ENCODE measurements at regions not wholly inside any gene's neighbourhood (a gene's known extent, or its start where the extent isn't known, plus 50 kb on each side); places are given as distances from the start of the nearest gene placed in this dataset.

GRCh38 chr13:104318121-104318520 lies 1251.9 kb upstream of the SLC10A2 start:
- no peak for DNase-seq (ENCODE audit: low spot score)

GRCh38 chr13:104315606-104316005 lies 1249.4 kb upstream of the SLC10A2 start:
- DNase-seq (ENCODE audit: low spot score) = no peak

DNA sequence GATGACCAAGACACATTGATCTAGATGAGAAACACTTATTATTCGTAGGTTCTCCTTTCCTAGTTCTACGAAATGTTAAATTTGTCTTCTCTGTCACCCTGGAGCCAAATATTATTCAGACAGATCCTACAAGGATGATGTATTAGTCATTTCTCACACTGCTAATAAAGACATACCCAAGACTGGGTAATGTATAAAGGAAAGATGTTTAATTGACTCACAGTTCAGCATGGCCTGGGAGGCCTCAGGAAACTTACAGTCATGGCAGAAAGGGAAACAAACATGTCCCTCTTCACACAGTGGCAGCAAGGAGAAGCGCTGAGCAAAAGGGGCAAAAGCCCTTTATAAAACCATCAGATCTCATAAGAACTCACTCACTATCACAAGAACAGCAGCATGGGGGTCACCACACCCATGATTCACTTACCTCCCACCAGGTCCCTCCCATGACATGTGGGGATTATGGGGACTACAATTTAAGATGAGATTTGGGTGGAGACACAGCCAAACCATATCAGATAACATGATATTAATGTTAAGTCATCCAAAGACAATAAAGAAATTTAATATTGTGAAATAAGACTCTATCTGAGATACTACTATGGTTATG lies 1248.8 kb upstream of the SLC10A2 start:
- DNase-seq (ENCODE audit: low spot score) = no peak

GRCh38 chr13:104314321-104314720 lies 1248.1 kb upstream of the SLC10A2 start:
- DNase-seq (ENCODE audit: low spot score) = no peak

DNA sequence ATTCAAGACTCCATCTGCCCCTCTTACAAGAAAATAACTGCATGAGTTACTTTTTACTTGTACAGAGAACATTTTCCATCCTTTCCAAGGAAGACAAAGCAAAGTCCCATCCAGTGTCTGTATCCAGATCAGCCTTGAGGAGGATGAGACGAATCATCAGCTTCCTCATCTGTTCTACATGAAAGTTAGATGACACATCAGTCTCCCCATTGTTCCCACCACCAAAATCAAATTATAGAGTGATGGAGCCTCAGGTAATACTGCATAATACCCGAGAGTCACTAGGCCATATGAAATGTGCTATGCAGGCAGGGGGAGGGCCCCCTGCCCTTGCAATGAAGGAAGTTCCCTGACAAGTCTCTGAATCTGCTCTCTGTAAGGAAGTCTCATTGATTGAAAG lies 1244.6 kb upstream of the SLC10A2 start:
- no peak for DNase-seq (ENCODE audit: low spot score)

DNA sequence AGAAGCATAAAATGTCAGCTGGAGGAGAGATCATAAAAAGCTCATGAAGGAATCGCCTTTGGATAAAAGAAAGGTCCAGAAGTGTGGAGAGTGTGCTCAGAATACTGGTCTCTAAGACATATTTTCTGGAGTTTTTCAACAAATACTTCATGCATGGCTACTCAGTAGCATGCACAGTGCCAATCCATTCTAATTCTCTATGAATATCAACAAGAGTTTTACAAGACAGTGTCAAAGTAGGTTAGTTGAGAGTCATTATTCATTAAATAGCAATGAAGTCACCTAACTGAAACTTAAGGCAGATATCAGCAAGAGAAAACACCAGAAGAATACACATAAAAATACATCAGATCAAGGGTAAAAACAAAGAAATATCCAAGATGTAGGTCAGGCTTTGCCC lies 1243.2 kb upstream of the SLC10A2 start:
- no peak for DNase-seq (ENCODE audit: low spot score)

GRCh38 chr13:104301171-104301975 lies 1235.2 kb upstream of the SLC10A2 start:
- no peak for DNase-seq (ENCODE audit: low spot score)

DNA sequence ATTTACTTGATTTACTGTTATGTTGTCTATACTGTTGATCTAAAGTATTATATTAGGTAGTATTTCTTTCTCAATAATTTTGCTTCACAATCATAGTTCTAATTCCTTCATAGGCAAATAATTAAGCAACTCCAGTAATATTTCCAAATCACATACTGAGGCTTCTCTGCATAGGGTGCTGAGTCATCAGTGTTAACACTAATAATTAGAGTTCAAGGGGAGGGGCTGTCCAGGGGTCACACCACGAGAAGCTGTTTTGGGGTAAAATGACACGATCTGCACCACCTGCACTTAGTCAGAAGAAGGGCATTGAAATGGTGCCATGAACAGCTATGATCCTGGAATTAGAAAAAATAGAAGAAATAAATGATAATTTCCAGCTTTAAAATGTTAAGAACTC lies 1230.9 kb upstream of the SLC10A2 start:
- no peak for DNase-seq (ENCODE audit: low spot score)

DNA sequence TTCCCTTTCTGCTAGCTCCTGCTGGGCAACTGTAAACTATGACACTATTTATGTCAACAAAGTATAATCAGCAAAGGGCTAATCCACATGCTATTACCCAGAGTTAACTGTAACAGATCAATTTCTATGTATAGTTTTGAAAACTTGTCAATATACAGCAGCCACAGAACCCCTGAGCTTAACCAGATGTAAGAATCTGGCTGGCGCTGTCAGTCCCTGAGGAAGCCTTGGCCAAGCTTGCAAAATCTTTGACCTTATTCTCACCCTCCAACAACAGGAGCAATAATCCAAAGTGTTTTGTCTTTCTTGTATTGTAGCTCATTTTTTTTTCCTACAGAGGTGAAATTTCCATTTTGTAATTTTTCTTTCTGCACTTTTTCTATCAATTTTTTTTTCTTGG lies 1230.1 kb upstream of the SLC10A2 start:
- DNase-seq (ENCODE audit: low spot score) = no peak

DNA sequence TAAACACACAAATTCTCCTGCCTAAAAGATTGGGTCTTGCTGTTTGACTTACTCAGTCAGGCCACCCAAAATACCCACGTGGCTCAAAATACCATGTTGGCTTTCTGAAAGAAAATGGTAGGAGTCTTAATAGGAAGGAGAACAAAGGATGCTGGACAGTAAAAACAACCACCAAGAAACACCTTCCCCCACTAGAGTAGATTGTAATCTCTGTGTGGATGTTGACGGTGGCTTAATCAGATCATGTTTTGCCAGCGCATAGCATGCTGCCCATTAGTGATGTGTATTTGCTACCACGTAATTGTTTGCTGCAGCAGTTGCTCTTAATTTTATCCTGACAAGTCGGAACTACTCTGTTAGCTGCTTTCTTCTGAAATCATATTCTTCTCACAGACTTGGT lies 1229.3 kb upstream of the SLC10A2 start:
- no peak for DNase-seq (ENCODE audit: low spot score)

GRCh38 chr13:104289400-104289799 lies 1223.2 kb upstream of the SLC10A2 start:
- no peak for DNase-seq (ENCODE audit: low spot score)

- no peak for DNase-seq (ENCODE audit: low spot score)
Observed at GRCh38 chr13:104288496-104288895, 1222.3 kb upstream of the SLC10A2 start.

DNA sequence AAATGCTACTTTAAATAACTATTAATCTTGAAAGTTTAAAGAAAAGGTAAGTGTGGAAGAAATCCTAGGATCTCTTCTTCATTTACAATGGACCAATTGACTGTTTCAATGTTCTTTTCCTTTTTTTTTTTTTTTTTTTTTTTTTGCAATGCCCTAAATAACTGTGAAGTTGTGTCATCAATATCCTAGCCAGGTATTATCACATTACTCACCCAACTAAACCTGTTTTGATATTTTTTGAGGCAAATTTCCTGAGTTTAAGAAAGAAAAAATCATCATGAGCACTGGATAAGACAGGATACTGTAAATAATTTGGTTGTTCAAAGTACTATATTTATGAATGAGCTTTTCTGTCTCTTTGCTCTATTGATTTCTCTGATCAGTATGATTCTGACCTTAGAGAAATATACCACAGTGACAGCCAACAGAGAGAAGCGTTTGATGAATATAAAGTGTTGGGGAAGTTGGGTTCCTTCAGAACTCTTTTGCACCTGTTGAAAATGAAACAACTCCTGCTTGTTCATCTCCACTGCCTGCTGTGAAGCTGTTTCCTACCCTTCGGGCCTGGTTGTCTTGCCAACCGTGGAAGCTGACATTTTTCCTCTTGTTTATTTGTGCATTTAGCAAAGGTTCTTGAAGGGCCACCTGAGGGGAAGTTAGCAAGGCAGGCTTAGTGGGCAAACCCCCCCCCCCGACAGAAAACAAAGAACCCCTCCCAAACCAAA lies 1220.5 kb upstream of the SLC10A2 start:
- no peak for DNase-seq (ENCODE audit: low spot score)

DNA sequence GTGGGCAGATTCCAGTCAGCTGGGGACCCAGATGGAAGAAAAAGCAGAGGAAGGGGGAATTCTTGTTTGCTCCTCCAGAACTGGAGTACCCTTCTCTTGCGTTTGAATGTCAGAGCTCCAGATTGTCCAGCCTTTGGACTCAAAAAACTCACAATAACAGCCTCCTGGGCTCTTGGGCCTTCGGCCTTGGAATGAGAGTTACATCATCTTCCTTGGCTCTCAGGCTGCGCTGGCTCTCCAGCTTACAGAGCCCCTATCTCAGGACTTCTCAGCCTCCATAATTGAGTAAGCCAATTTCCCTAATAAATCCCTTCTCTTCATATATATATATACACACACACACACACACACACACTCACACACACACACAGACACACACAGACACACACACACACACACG lies 1215.7 kb upstream of the SLC10A2 start:
- DNase-seq (ENCODE audit: low spot score) = no peak

- no peak for DNase-seq (ENCODE audit: low spot score)
Observed at GRCh38 chr13:104270731-104271130, 1204.5 kb upstream of the SLC10A2 start.

DNA sequence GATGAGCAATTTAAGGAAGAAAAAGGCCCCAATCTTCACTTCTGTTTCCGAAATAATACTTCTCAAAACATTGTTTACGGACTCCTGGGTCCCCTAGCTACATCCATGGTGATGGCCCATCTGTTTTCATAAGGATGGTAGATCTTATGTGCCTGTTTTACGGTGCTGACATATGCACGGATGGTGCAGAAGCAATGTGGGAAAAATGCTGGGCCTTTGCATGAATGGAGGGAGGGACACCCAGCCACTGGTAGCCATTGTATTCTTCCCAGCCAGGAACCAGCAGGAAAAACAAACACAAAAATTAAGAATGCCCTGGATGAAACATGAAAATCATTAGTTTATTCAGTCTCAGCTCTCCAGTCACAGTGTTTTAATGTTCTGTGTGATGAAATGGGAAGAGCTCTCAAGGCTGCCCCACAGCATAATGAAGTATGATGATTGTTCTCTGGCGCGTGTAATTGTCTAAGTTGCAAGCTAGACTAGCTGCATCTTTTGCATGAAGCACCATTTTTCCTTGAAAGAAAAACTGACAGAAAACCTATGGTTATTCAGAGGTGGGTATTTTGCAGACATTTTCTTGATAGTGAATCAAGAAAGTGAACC lies 1201.1 kb upstream of the SLC10A2 start:
- no peak for DNase-seq (ENCODE audit: low spot score)

GRCh38 chr13:104256701-104257100 lies 1190.5 kb upstream of the SLC10A2 start:
- no peak for DNase-seq (ENCODE audit: low spot score)

DNA sequence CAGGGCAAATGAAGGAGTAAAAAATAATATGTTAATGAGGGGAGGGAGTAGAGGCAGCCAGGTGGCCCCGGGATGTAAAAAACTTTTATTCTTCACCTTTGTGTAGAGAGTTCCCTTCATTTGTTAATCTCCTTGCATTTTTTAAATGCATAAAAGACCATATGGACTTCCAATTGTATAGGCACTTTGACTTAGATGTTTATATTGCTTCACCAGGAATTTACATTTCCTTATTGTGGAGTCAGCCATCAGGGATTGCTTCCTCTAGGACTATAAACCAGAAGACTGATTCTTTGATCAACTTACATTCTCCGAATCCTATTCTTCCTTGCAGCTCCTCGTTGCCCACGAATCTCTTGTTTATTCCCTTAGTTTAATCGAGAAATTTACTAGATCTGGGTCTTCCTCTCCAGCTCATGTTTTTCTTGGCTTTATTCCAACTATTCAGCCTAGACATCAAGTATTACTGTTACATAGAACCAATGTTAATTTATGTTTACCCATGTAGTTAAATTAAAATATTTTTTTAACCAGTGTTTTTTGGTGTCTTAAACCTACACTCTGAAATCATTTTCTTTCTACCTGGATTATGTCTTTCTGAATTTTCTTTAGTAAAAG lies 1187.0 kb upstream of the SLC10A2 start:
- DNase-seq (ENCODE audit: low spot score) = no peak

DNA sequence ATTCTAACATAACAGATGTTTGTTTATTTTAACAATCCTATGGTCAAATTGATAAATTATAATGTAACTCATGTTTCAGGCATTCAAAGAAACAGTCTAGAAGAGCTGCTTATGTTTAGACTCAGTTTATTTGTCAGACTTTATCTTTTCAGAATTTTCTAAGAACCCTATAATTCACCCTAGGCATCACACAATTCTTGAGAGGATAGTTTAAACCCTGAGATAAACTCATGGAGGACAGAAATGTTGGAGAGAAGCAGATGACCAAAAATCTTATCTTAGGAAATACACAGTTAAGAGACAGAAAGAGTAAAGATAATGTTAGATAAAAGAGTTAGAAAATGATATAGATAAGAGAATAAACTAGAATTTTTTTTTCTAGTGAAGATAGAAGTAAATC lies 1185.7 kb upstream of the SLC10A2 start:
- DNase-seq (ENCODE audit: low spot score) = no peak

- DNase-seq (ENCODE audit: low spot score) = no peak
Observed at GRCh38 chr13:104246955-104247354, 1180.7 kb upstream of the SLC10A2 start.

- no peak for DNase-seq (ENCODE audit: low spot score)
Observed at GRCh38 chr13:104206450-104207044, 1140.3 kb upstream of the SLC10A2 start.

DNA sequence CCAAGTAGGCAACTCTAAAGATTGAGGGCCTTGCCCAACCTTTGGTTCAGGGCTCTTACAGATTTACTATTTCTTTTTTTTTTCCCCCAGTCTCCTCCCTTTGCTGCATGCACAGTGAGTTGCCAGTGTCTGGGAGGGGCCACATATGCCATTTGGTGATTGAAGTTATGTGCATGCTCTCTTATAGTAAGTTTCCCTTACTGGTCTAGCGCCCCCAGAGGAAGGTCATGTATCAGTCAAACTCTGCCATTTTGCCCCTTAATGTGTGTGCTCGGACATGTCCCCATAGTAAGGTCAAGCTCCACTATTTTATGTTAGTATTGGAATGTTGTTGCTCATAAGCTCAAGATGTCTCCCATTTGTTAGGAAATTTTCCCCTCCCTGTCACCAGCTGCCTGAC lies 1138.0 kb upstream of the SLC10A2 start:
- DNase-seq (ENCODE audit: low spot score) = no peak

All from AG08395 (cell line).